Mesodermal cell (in vitro differentiated cells): ENCODE measurements at regions not wholly inside any gene's neighbourhood (a gene's known extent, or its start where the extent isn't known, plus 50 kb on each side); places are given as distances from the start of the nearest gene placed in this dataset.
A peak's percentile ranks its signal among the peaks of the same experiment; 100 is the strongest.

Source experiments
- H3K27ac ChIP-seq: 2 replicates; pipeline ENCODE4 v1.7.0; 2013; ENCODE audit warnings: mild to moderate bottlenecking, low read depth, low read length, moderate library complexity; ENCODE audit not compliant: severe bottlenecking
- H3K36me3 ChIP-seq: 2 replicates; pipeline ENCODE4 v1.7.1; 2013; ENCODE audit warnings: mild to moderate bottlenecking, low read length, moderate library complexity; ENCODE audit not compliant: control insufficient read depth, insufficient read depth
- H3K4me1 ChIP-seq: one replicate; pipeline ENCODE4 v1.7.1; 2013; ENCODE audit warnings: mild to moderate bottlenecking, low read length; ENCODE audit not compliant: insufficient read depth, control insufficient read depth, poor library complexity, severe bottlenecking
- H3K4me3 ChIP-seq: 2 replicates; pipeline ENCODE4 v1.7.0; 2013; ENCODE audit warnings: low read length, control low read depth, mild to moderate bottlenecking; ENCODE audit not compliant: insufficient read depth, poor library complexity, severe bottlenecking; ENCODE audit errors: extremely low read depth
- H3K9me3 ChIP-seq: 2 replicates; pipeline ENCODE4 v1.7.1; 2013; ENCODE audit warnings: mild to moderate bottlenecking, low read length, moderate library complexity; ENCODE audit not compliant: control insufficient read depth
- WGBS, 2 experiments: methylation state at CpG; one replicate each; pipeline ENCODE4 v1.1.5; 2013; ENCODE audit warnings: missing lambda C conversion rate in 2 of 2; ENCODE audit not compliant: insufficient coverage in 2 of 2; 5-methylcytosine and 5-hydroxymethylcytosine counted together

DNA sequence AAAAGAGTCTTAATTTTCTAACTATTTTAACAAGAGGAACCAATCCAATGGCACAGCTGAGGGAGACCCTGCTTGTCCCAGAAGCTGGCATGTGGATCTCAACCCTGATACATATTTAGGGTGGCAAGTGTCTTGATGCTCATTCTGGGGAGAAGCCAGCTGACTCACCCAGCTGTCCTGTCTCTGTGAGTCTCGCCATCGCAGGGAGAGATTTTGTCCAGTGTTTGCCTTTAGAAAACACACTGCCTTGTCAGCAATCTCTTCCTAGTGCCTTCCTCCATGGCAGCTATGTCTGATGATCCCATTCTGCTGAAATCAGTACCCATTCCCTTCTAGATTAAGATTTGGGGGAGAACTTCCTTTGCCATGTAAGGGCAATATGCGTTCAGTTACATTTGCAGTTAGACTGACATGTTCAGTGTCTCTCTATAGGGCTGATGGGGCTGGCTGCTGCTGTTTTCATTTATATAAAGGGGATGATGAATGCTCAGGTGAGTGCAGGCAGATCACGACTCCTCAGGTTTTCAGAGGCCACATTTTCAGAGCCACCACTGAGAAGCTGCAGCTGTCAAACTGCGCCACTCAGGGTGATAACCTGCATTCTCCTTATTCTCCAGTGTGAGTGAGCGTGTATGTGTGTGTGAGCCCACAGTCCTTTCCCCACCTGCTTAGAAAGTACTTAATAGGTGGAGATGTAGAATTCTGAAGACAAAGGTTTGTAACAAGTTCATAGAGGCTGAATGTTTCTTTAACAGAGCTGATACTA lies 217.0 kb downstream of the GAS1 start:
- Histone ChIP-seq H3K4me3 (no peak overlapping the region), H3K9me3 (no peaks in the 10 kb centered on the region), H3K36me3 (no peaks in the 10 kb centered on the region), H3K27ac (no peak overlapping the region), H3K4me1 (no peaks in the 10 kb centered on the region)
- 71 to 86% methylated on average over 1 to 4 of the region's 6 CpGs for WGBS, 2 experiments

- Histone ChIP-seq H3K27ac (no peak overlapping the region), H3K9me3 (no peaks in the 10 kb centered on the region), H3K4me1 (peaks cover 30% of the 10 kb centered on the region), H3K4me3 (no peak overlapping the region), H3K36me3 (no peaks in the 10 kb centered on the region)
- 100% methylated on average over 1 of the region's 1 CpG for WGBS, 2 experiments
Measured at GRCh38 chr9:86724529-86724928, 222.8 kb downstream of the GAS1 start.

DNA sequence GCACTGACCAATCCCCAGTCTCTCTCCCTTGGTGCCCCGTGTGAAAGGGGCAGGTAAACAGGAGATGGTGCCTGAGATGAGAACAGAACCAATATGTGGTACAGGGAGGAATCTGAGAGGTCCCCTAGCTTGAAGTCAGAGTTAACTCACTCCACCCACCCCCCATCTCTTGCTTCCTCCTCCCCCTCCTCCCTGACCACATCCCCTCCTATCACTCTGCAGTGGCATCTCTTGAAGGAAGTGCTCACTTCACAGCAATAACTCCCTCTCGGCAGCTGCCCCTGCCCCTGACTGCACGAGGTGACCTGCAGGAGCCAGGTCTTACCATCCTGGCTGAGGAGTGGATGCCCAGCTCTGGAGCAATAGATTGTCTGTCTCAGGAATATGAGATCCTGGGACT lies 224.0 kb downstream of the GAS1 start:
- no peak overlapping the region for H3K4me3 ChIP-seq
- peaks cover 30% of the 10 kb centered on the region for H3K4me1 ChIP-seq
- H3K9me3 ChIP-seq, result no peaks in the 10 kb centered on the region
- no peaks in the 10 kb centered on the region for H3K36me3 ChIP-seq
- no peak overlapping the region for H3K27ac ChIP-seq
- WGBS, 2 experiments, result 20 to 54% methylated on average over 1 to 2 of the region's 3 CpGs

DNA sequence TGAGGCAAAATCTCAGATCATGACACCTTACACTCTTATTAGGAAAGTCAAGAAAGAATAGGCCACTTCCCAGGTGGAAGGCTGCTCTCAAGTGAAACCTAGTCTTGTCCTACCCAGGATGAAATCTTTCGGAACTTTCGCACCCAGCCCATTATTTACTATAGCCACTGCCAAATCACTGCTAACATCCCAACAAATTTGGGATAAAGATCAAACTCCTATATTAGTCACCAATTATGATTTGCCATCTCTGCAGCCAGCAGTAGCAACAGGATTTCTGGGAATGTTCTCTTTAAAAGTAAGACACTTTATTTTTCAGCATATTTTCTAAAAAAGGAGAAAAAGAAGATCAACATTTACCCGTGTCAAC lies 224.6 kb downstream of the GAS1 start:
- no peak overlapping the region for H3K27ac ChIP-seq
- peaks cover 30% of the 10 kb centered on the region for H3K4me1 ChIP-seq
- H3K36me3 ChIP-seq, result no peaks in the 10 kb centered on the region
- WGBS, 2 experiments, result 87 to 93% methylated on average over 2 to 3 of the region's 3 CpGs
- no peak overlapping the region for H3K4me3 ChIP-seq
- H3K9me3 ChIP-seq, result no peaks in the 10 kb centered on the region

- Histone ChIP-seq H3K4me1 (peaks cover 30% of the 10 kb centered on the region), H3K4me3 (no peak overlapping the region), H3K36me3 (no peaks in the 10 kb centered on the region), H3K9me3 (no peaks in the 10 kb centered on the region), H3K27ac (peak overlapping the region; percentile 88)
- 0 to 7% methylated on average over 1 to 3 of the region's 5 CpGs for WGBS, 2 experiments
Measured at GRCh38 chr9:86721843-86722705, 225.2 kb downstream of the GAS1 start.

DNA sequence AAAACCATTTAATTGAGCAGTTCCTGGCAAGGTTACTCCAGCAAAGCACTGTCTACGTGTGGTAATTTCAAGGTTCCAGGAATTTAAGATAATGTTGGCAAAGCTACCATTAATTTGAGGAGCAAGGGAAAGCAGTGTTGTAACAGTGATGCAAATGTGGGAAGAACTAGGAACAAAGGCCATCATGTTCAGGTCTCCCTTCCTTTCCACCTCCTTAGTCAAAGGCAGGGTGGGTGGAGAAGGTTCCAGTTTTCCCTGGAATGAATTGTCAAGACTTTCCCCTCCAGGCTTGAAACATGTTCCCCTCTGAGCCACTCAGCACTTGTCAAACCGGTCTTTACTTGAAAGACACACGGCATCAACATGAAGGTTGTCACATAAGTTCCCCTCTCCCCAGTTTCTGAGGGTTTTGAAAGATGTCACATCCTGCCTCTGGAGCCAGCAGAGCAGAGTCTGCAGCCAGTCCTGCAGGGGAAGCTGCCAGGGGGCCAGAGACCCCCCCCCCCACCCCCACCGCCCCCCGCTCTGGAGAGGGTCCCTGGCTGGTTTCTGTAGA lies 226.0 kb downstream of the GAS1 start:
- H3K27ac ChIP-seq, result peak overlapping the region; percentile 88
- no peaks in the 10 kb centered on the region for H3K9me3 ChIP-seq
- no peaks in the 10 kb centered on the region for H3K36me3 ChIP-seq
- H3K4me1 ChIP-seq, result peaks cover 30% of the 10 kb centered on the region
- WGBS, 2 experiments, result 51 to 64% methylated on average over 3 to 4 of the region's 5 CpGs
- no peak overlapping the region for H3K4me3 ChIP-seq

GRCh38 chr9:86720639-86721225 lies 226.6 kb downstream of the GAS1 start:
- WGBS, 2 experiments, result 100% methylated on average over 3 of the region's 9 CpGs; no CpG with 5 or more reads in 1 of the 2 experiments
- Histone ChIP-seq H3K36me3 (no peaks in the 10 kb centered on the region), H3K4me1 (peaks cover 30% of the 10 kb centered on the region), H3K4me3 (no peak overlapping the region), H3K9me3 (no peaks in the 10 kb centered on the region), H3K27ac (peak overlapping the region; percentile 88)

DNA sequence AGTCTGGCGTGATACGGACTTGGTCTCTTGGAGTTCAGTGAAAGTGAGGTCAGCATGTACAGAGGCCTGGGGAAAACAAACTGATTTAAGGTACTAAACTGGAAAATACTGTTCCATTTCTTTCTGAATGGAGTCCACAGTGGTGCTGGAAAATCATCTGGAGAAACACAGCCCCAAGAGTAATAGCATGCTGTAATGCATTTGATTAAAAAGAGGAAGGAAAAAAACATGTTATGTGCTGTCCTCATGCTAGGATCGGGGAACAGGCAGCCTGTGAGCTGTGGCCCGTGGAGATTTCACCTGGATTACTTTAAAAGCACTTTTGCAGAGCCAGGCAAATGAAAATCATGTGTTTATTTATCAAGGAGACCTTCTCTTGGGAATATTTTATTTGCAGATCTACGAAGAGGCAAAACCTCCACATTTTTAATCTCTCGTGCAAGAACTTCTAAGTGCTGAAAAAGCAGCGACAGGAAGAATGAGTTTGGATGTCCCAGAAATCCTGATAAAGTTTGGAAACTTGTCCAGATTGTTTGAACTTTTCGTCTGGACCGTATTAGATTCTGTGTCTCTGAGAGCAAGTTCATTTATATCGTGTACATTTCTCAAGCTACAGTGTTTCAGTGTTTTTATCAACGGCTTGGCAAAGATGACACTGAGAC lies 228.8 kb downstream of the GAS1 start:
- Histone ChIP-seq H3K27ac (no peak overlapping the region), H3K4me1 (peaks cover 28% of the 10 kb centered on the region), H3K9me3 (peaks cover 4% of the 10 kb centered on the region), H3K36me3 (no peaks in the 10 kb centered on the region), H3K4me3 (no peak overlapping the region)
- WGBS, 2 experiments, result 95% methylated on average over 9 to 10 of the region's 11 CpGs

GRCh38 chr9:86716326-86716922 lies 230.9 kb downstream of the GAS1 start:
- 67 to 78% methylated on average over 1 of the region's 4 CpGs for WGBS, 2 experiments
- H3K27ac ChIP-seq, result no peak overlapping the region

GRCh38 chr9:86714999-86715398 lies 232.3 kb downstream of the GAS1 start:
- Histone ChIP-seq H3K36me3 (no peaks in the 10 kb centered on the region), H3K4me3 (no peak overlapping the region), H3K27ac (no peak overlapping the region), H3K9me3 (peaks cover 4% of the 10 kb centered on the region), H3K4me1 (no peaks in the 10 kb centered on the region)
- 77 to 83% methylated on average over 4 of the region's 4 CpGs for WGBS, 2 experiments

More at GRCh38 chr9:86716326-86716922, 230.9 kb downstream of the GAS1 start:
- H3K36me3 ChIP-seq, result no peaks in the 10 kb centered on the region
- H3K4me1 ChIP-seq, result peaks cover 8% of the 10 kb centered on the region
- no peak overlapping the region for H3K4me3 ChIP-seq
- peaks cover 4% of the 10 kb centered on the region for H3K9me3 ChIP-seq
